SK-N-MC (cell line): ENCODE measurements at regions not wholly inside any gene's neighbourhood (a gene's known extent, or its start where the extent isn't known, plus 50 kb on each side); places are given as distances from the start of the nearest gene placed in this dataset.

Experiments used
- DNase-seq: peaks from one replicate; pipeline ENCODE4 v3.0.0-alpha.2; 2011; ENCODE audit warnings: low read depth, low spot score
- H3K27ac ChIP-seq: fragments of 200-600 bp; sonication (generic); 2 replicates; pipeline ENCODE4 v1.5.1; 2016; ENCODE audit warnings: mixed run types
- H3K36me3 ChIP-seq: fragments of 200-600 bp; sonication (generic); 2 replicates; pipeline ENCODE4 v1.6.1; 2017; ENCODE audit warnings: antibody characterized with exemption, low read length, mixed read lengths; ENCODE audit not compliant: insufficient read depth
- H3K4me3 ChIP-seq: fragments of 200-600 bp; sonication (generic); 2 replicates; pipeline ENCODE4 v1.5.1; 2016
- H3K9ac ChIP-seq: fragments of 200-600 bp; sonication (generic); 2 replicates; pipeline ENCODE4 v1.8.0; 2017; ENCODE audit warnings: mixed run types, mixed read lengths; ENCODE audit not compliant: insufficient read length
- H3K9me3 ChIP-seq: fragments of 200-600 bp; sonication (generic); 2 replicates; pipeline ENCODE4 v1.6.1; 2017; ENCODE audit warnings: low read depth, mild to moderate bottlenecking, antibody characterized with exemption, low read length, moderate library complexity, mixed read lengths
- EZH2 ChIP-seq: fragments of 200-600 bp; sonication (generic); IDR thresholded peaks from one replicate; pipeline ENCODE4 v1.6.1; 2017; ENCODE audit warnings: antibody characterized with exemption
- FOXP2 ChIP-seq: optimal IDR thresholded peaks from 2 replicates; pipeline ENCODE3; 2011; ENCODE audit warnings: mild to moderate bottlenecking, moderate library complexity; ENCODE audit not compliant: insufficient read depth; ENCODE audit errors: extremely low read length, control extremely low read depth
- POLR2AphosphoS5 ChIP-seq: IDR thresholded peaks from 2 replicates; pipeline ENCODE4 v1.6.1; 2012; ENCODE audit warnings: mild to moderate bottlenecking, low read depth, low read length, borderline replicate concordance

- Histone ChIP-seq H3K4me3 (no peak overlapping the region), H3K27ac (no peak overlapping the region), H3K9me3 (no peaks in the 10 kb centered on the region), H3K36me3 (no peaks in the 10 kb centered on the region), H3K9ac (no peak overlapping the region)
- TF ChIP-seq EZH2 (no peak), POLR2AphosphoS5 (no peak), FOXP2 (no peak)
- DNase-seq = no peak
These were observed 629.7 kb upstream of the KIF2B start for GRCh38 chr17:53193044-53193443.

GRCh38 chr17:53191878-53192277, 630.8 kb upstream of the KIF2B start:
- Histone ChIP-seq H3K27ac (no peak overlapping the region), H3K36me3 (no peaks in the 10 kb centered on the region), H3K4me3 (no peak overlapping the region), H3K9me3 (no peaks in the 10 kb centered on the region), H3K9ac (no peak overlapping the region)
- DNase-seq = no peak
- TF ChIP-seq FOXP2 = no peak
- no peak for TF ChIP-seq EZH2
- no peak for TF ChIP-seq POLR2AphosphoS5

DNA sequence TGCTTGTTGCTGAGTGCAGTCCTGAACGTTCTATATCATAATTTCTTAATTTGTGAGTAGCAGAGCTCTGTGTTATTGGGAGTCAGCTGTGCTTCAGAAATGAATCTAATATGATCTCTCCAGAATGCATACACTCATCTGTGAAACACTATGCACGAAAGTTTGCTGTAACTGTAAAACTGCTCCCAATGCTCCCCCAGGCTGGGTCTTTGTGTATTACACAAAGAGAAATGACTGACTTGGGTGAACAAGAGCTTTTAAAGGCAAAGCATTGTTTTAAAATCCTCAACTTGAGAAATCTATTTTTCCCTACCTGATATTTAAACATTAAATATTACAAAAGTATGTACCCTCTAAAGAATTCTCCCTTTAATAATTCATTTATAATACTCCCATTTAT, 636.7 kb upstream of the KIF2B start:
- Histone ChIP-seq H3K9ac (no peak overlapping the region), H3K9me3 (no peaks in the 10 kb centered on the region), H3K4me3 (no peak overlapping the region), H3K27ac (no peak overlapping the region), H3K36me3 (no peaks in the 10 kb centered on the region)
- no peak for DNase-seq
- TF ChIP-seq FOXP2 (no peak), POLR2AphosphoS5 (no peak), EZH2 (no peak)

DNA sequence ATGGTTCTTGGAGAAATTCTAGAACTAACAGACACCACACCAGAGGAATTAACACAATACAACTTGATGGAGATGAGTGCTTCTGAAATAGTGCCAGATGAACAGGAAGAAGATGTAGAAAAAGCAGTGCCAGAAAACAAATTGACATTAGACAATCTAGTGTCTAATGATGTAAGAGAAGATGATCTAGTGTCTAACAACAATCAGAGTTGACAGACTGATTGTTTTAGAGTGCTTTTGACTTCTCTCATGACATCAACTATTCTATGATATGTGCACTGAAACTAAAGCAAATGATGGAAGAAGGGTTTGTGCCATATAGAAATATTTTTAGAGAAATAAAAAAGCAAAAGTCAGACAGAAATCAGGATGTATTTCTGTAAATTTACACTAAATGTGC, 646.1 kb upstream of the KIF2B start:
- Histone ChIP-seq H3K9me3 (no peaks in the 10 kb centered on the region), H3K4me3 (no peak overlapping the region), H3K27ac (no peak overlapping the region), H3K9ac (no peak overlapping the region), H3K36me3 (no peaks in the 10 kb centered on the region)
- TF ChIP-seq EZH2 (no peak), POLR2AphosphoS5 (no peak)
- no peak for DNase-seq

- Histone ChIP-seq H3K36me3 (no peaks in the 10 kb centered on the region), H3K9ac (no peak overlapping the region), H3K27ac (no peak overlapping the region), H3K9me3 (no peaks in the 10 kb centered on the region), H3K4me3 (no peak overlapping the region)
- no peak for DNase-seq
- TF ChIP-seq EZH2 (no peak), FOXP2 (no peak), POLR2AphosphoS5 (no peak)
These were observed 654.3 kb upstream of the KIF2B start for GRCh38 chr17:53168413-53168812.

DNA sequence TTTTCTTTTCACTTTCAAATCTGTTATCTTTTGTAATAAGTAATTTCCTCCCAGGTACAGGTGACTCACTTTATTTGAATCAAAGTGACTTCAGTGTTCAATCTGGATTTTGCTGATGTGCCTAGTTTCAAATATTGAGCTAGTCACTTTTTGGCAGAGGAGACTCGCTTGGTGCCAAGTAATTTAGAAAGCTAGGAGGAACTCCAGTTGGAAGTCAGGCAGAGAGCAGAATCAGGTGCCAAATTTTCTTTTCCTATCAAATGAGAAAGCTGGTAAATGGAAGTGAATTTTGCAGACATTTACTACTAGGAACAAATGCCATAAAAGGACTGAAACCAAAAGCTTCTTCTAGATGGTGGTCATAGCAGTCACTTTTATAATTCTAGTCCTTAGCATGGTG, 656.0 kb upstream of the KIF2B start:
- Histone ChIP-seq H3K27ac (no peak overlapping the region), H3K9me3 (no peaks in the 10 kb centered on the region), H3K4me3 (no peak overlapping the region), H3K36me3 (no peaks in the 10 kb centered on the region), H3K9ac (no peak overlapping the region)
- TF ChIP-seq POLR2AphosphoS5 (no peak), EZH2 (no peak), FOXP2 (no peak)
- no peak for DNase-seq

- no peaks in the 10 kb centered on the region for H3K36me3 ChIP-seq
- H3K27ac ChIP-seq = no peak overlapping the region
- H3K9ac ChIP-seq = no peak overlapping the region
- TF ChIP-seq POLR2AphosphoS5 (no peak), EZH2 (no peak), FOXP2 (no peak)
- no peak for DNase-seq
- H3K4me3 ChIP-seq = no peak overlapping the region
- H3K9me3 ChIP-seq = no peaks in the 10 kb centered on the region
These were observed 672.5 kb upstream of the KIF2B start for GRCh38 chr17:53150101-53150698.

- TF ChIP-seq FOXP2 (no peak), EZH2 (no peak), POLR2AphosphoS5 (no peak)
- Histone ChIP-seq H3K9me3 (no peaks in the 10 kb centered on the region), H3K4me3 (no peak overlapping the region), H3K9ac (no peak overlapping the region), H3K36me3 (no peaks in the 10 kb centered on the region), H3K27ac (no peak overlapping the region)
- DNase-seq = no peak
These were observed 673.4 kb upstream of the KIF2B start for GRCh38 chr17:53149316-53149715.

- H3K36me3 ChIP-seq = no peaks in the 10 kb centered on the region
- no peak overlapping the region for H3K27ac ChIP-seq
- TF ChIP-seq FOXP2 (no peak), EZH2 (no peak), POLR2AphosphoS5 (no peak)
- H3K4me3 ChIP-seq = no peak overlapping the region
- H3K9ac ChIP-seq = no peak overlapping the region
- no peak for DNase-seq
- H3K9me3 ChIP-seq = no peaks in the 10 kb centered on the region
These were observed 674.7 kb upstream of the KIF2B start for GRCh38 chr17:53148058-53148457.
